ENCODE measurements at regions not wholly inside any gene's neighbourhood (a gene's known extent, or its start where the extent isn't known, plus 50 kb on each side); places are given as distances from the start of the nearest gene placed in this dataset.

- Histone ChIP-seq H3K9me3 (ENCODE audit: control insufficient read depth, insufficient read depth, low read depth, low read length) (no peaks in the 10 kb centered on the region), H3K36me3 (ENCODE audit: control insufficient read depth, insufficient read depth, low read length) (no peaks in the 10 kb centered on the region), H3K4me3 (ENCODE audit: low read depth in 2 of 2, low read length in 2 of 2) (no peak overlapping the region), H3K27ac (ENCODE audit: low read length) (no peak overlapping the region), H3K4me1 (ENCODE audit: control insufficient read depth, insufficient read depth, low read length) (no peaks in the 10 kb centered on the region), H3K27me3 (ENCODE audit: control insufficient read depth, insufficient read depth, low read length) (peaks cover 4% of the 10 kb centered on the region)
- ATAC-seq (no peak), DNase-seq (ENCODE audit: low read depth, low spot score) (no peak)
- TF ChIP-seq SIN3A (IDR thresholded peaks at IDR 0.05; ENCODE audit: borderline replicate concordance, insufficient read depth, low read depth, low read length): no peak
- no peak for TF ChIP-seq TCF7L2 (IDR thresholded peaks at IDR 0.05; ENCODE audit: low read depth, low read length)
- no peak for TF ChIP-seq POLR2AphosphoS5 (IDR thresholded peaks at IDR 0.05; ENCODE audit: low read depth, low read length)
- TF ChIP-seq REST (IDR thresholded peaks at IDR 0.05; ENCODE audit: insufficient read depth in 1 of 2, low read depth in 2 of 2, low read length in 1 of 2): no peak
- no peak for TF ChIP-seq CTCF (IDR thresholded peaks at IDR 0.05)
- in situ Hi-C loops (cut with HindIII; ENCODE audit: low pct_unique_long_range_greater_than_20kb, low sequenced_read_pairs) (no loop called here), intact Hi-C loops (cut with micrococcal nuclease; ENCODE audit: unreplicated experiment) (no loop called here)
- BruUV-seq (replicated peaks): no TSS peak
- ChIA-PET CTCF (no interaction called here), POLR2A (no interaction called here)
Observed at GRCh38 chr11:131178596-131178995, 191.8 kb upstream of the NTM start.

GRCh38 chr11:131179836-131180235 is 190.6 kb upstream of the NTM start:
- in situ Hi-C loops (cut with HindIII; ENCODE audit: low pct_unique_long_range_greater_than_20kb, low sequenced_read_pairs) (no loop called here), intact Hi-C loops (cut with micrococcal nuclease; ENCODE audit: unreplicated experiment) (no loop called here)
- no peak for TF ChIP-seq POLR2AphosphoS5 (IDR thresholded peaks at IDR 0.05; ENCODE audit: low read depth, low read length)
- no peak for TF ChIP-seq SIN3A (IDR thresholded peaks at IDR 0.05; ENCODE audit: borderline replicate concordance, insufficient read depth, low read depth, low read length)
- H3K27ac ChIP-seq (ENCODE audit: low read length): no peak overlapping the region
- no peaks in the 10 kb centered on the region for H3K4me1 ChIP-seq (ENCODE audit: control insufficient read depth, insufficient read depth, low read length)
- ChIA-PET POLR2A (no interaction called here), CTCF (no interaction called here)
- H3K36me3 ChIP-seq (ENCODE audit: control insufficient read depth, insufficient read depth, low read length): no peaks in the 10 kb centered on the region
- ATAC-seq (no peak), DNase-seq (ENCODE audit: low read depth, low spot score) (no peak)
- BruUV-seq (replicated peaks): no TSS peak
- peaks cover 4% of the 10 kb centered on the region for H3K27me3 ChIP-seq (ENCODE audit: control insufficient read depth, insufficient read depth, low read length)
- no peaks in the 10 kb centered on the region for H3K9me3 ChIP-seq (ENCODE audit: control insufficient read depth, insufficient read depth, low read depth, low read length)
- H3K4me3 ChIP-seq (ENCODE audit: low read depth in 2 of 2, low read length in 2 of 2): no peak overlapping the region

- BruUV-seq (replicated peaks): no TSS peak
- ChIA-PET POLR2A (no interaction called here), CTCF (no interaction called here)
- ATAC-seq (no peak), DNase-seq (ENCODE audit: low read depth, low spot score) (no peak)
- Histone ChIP-seq H3K27ac (ENCODE audit: low read length) (no peak overlapping the region), H3K9me3 (ENCODE audit: control insufficient read depth, insufficient read depth, low read depth, low read length) (no peaks in the 10 kb centered on the region), H3K4me3 (ENCODE audit: low read depth in 2 of 2, low read length in 2 of 2) (no peak overlapping the region), H3K27me3 (ENCODE audit: control insufficient read depth, insufficient read depth, low read length) (peaks cover 2% of the 10 kb centered on the region), H3K36me3 (ENCODE audit: control insufficient read depth, insufficient read depth, low read length) (no peaks in the 10 kb centered on the region), H3K4me1 (ENCODE audit: control insufficient read depth, insufficient read depth, low read length) (no peaks in the 10 kb centered on the region)
- intact Hi-C loops (cut with micrococcal nuclease; ENCODE audit: unreplicated experiment) (no loop called here), in situ Hi-C loops (cut with HindIII; ENCODE audit: low pct_unique_long_range_greater_than_20kb, low sequenced_read_pairs) (no loop called here)
- no peak for TF ChIP-seq TCF7L2 (IDR thresholded peaks at IDR 0.05; ENCODE audit: low read depth, low read length)
- TF ChIP-seq POLR2AphosphoS5 (IDR thresholded peaks at IDR 0.05; ENCODE audit: low read depth, low read length): no peak
- TF ChIP-seq SIN3A (IDR thresholded peaks at IDR 0.05; ENCODE audit: borderline replicate concordance, insufficient read depth, low read depth, low read length): no peak
- no peak for TF ChIP-seq CTCF (IDR thresholded peaks at IDR 0.05)
- TF ChIP-seq REST (IDR thresholded peaks at IDR 0.05; ENCODE audit: insufficient read depth in 1 of 2, low read depth in 2 of 2, low read length in 1 of 2): no peak
Observed at GRCh38 chr11:131185915-131186314, 184.5 kb upstream of the NTM start.
